ENCODE measurements at regions not wholly inside any gene's neighbourhood (a gene's known extent, or its start where the extent isn't known, plus 50 kb on each side); places are given as distances from the start of the nearest gene placed in this dataset.

- TF ChIP-seq ELK4 (CRISPR knock-in tag; IDR thresholded peaks at IDR 0.05; ENCODE audit: borderline replicate concordance) (no peak), HDAC2 (CRISPR knock-in tag; IDR thresholded peaks at IDR 0.05) (no peak), CTCF (CRISPR knock-in tag; IDR thresholded peaks at IDR 0.05) (no peak), CHD4 (IDR thresholded peaks at IDR 0.05; ENCODE audit: borderline replicate concordance, low read length) (no peak), RNF219 (CRISPR knock-in tag; IDR thresholded peaks at IDR 0.05) (no peak), HDAC6 (IDR thresholded peaks at IDR 0.05; ENCODE audit: low read depth, low read length) (no peak)
Observed at GRCh38 chr13:61672756-61673155, 257.1 kb upstream of the PCDH20 start.
